Stimulated activated CD8-positive, alpha-beta memory T cell treated with anti-CD3 and anti-CD28 coated beads, Interleukin-12 subunit alpha, Interleukin-12 subunit beta, amount 100 ng/mL, for 1 hour (primary cell): ENCODE measurements at regions not wholly inside any gene's neighbourhood (a gene's known extent, or its start where the extent isn't known, plus 50 kb on each side); places are given as distances from the start of the nearest gene placed in this dataset.
"Not testable (repeated sequence)": the region's sequence is repeated elsewhere in the genome, so short reads cannot be mapped to it uniquely, and the experiment has no call there.

ENCODE experiments used
- DNase-seq: peaks from one replicate; pipeline ENCODE4 v3.0.0-alpha.2; 2020; ENCODE audit warnings: low read depth

GRCh38 chr6:144359783-144360182 is 74.6 kb downstream of the UTRN start:
- DNase-seq: no peak

GRCh38 chr6:144360401-144360800 is 75.3 kb downstream of the UTRN start:
- DNase-seq: no peak

- no peak for DNase-seq
Measured at GRCh38 chr6:144361016-144361415, 75.9 kb downstream of the UTRN start.

- DNase-seq: no peak
Measured at GRCh38 chr6:144362042-144363018, 77.2 kb downstream of the UTRN start.

GRCh38 chr6:144364208-144364720 is 79.1 kb downstream of the UTRN start:
- no peak for DNase-seq

- no peak for DNase-seq
Measured at GRCh38 chr6:144364782-144365181, 79.6 kb downstream of the UTRN start.

- no peak for DNase-seq
Measured at GRCh38 chr6:144365271-144365670, 80.1 kb downstream of the UTRN start.

GRCh38 chr6:144369696-144370095 is 84.6 kb downstream of the UTRN start:
- not testable (repeated sequence) for DNase-seq

- no peak for DNase-seq
Measured at GRCh38 chr6:144372116-144372515, 87.0 kb downstream of the UTRN start.

- DNase-seq: no peak
Measured at GRCh38 chr6:144372611-144373594, 87.8 kb downstream of the UTRN start.

GRCh38 chr6:144374525-144374924 is 89.4 kb downstream of the UTRN start:
- DNase-seq: not testable (repeated sequence)

GRCh38 chr6:144377586-144378210 is 92.6 kb downstream of the UTRN start:
- DNase-seq: no peak

- DNase-seq: no peak
Measured at GRCh38 chr6:144378437-144378836, 93.3 kb downstream of the UTRN start.

- no peak for DNase-seq
Measured at GRCh38 chr6:144379356-144379755, 94.2 kb downstream of the UTRN start.

- DNase-seq: not testable (repeated sequence)
Measured at GRCh38 chr6:144381499-144381898, 96.4 kb downstream of the UTRN start.

- no peak for DNase-seq
Measured at GRCh38 chr6:144383336-144383735, 98.2 kb downstream of the UTRN start.

- no peak for DNase-seq
Measured at GRCh38 chr6:144384427-144384826, 99.3 kb downstream of the UTRN start.

GRCh38 chr6:144389474-144389873 is 104.3 kb downstream of the UTRN start:
- DNase-seq: not testable (repeated sequence)

- no peak for DNase-seq
Measured at GRCh38 chr6:144390202-144390601, 105.1 kb downstream of the UTRN start.

- DNase-seq: no peak
Measured at GRCh38 chr6:144390886-144391285, 105.8 kb downstream of the UTRN start.

- no peak for DNase-seq
Measured at GRCh38 chr6:144392536-144392935, 107.4 kb downstream of the UTRN start.

GRCh38 chr6:144394210-144394609 is 109.1 kb downstream of the UTRN start:
- no peak for DNase-seq
